Stimulated activated CD8-positive, alpha-beta memory T cell treated with anti-CD3 and anti-CD28 coated beads, Interleukin-2, amount 100 ng/mL, for 48 hours (primary cell): ENCODE measurements at regions not wholly inside any gene's neighbourhood (a gene's known extent, or its start where the extent isn't known, plus 50 kb on each side); places are given as distances from the start of the nearest gene placed in this dataset.
"Not testable (repeated sequence)": the region's sequence is repeated elsewhere in the genome, so short reads cannot be mapped to it uniquely, and the experiment has no call there.

ENCODE experiments used
- DNase-seq, 2 donors: peaks; one replicate each; pipeline ENCODE4 v3.0.0-alpha.2; 2020; ENCODE audit warnings: low read depth in 2 of 2

DNA sequence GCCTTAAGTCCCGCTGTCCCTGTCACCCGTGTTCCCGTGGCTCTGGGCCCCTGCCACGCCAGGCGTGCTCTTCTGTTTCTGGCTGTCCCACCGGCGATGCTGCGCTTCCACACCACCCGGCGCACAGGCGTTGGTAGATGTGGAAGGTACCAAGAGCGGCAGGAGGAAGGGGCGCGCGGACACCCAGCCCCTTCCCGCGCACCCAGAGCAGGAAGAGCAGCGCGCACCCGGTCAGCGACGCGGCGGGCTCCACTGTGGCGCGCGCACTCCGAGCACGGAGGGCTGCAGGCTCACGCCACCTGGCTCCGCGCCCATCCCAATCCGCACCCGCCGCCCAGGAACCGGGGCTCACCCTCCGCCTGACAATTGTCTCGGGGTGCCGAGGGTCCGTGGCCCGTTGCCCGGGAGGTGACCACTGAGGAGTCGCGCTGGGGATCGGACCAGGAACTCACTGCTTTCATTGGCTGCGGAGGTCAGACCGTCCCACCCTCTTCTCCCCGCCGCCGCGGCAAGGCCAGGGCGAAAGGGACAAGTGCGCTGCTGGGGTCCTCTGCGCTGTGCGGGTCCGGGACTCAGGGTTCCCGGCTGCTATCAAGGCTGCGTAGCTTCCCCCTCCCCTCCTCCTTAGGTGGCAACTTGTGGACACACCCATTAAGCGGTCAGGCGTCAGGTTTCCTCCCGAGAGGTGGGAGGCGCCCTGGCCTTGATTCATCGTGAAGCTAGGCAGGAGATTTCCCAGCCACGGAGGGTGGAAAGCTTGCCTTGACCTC is 121.6 kb upstream of the ZNF92 start:
- DNase-seq = peak in 1 of 2 donors; percentile 20

- no peak for DNase-seq
Measured at GRCh38 chr7:65250697-65251395, 122.8 kb upstream of the ZNF92 start.

DNA sequence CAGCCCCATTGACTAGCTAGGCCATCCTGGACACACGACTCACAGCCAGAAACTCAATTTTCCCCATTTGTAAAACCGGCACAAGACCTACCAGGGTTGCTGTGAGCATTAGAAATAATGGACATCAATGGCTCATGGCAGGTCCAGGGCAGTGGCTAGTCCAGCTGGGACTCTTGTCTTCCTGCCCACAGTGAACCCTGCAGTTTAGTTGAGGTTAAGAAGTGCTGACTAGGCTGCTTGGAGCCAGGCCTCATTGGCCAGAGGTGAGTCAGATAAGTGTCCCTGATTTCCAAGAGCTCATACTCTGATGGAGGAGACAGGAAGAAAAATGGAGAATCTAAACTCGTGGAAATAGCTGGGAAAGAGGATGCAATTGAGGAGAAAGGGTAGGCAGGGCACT is 123.4 kb upstream of the ZNF92 start:
- DNase-seq = no peak

GRCh38 chr7:65247491-65247890 is 126.2 kb upstream of the ZNF92 start:
- no peak for DNase-seq

GRCh38 chr7:65239707-65240352 is 133.8 kb upstream of the ZNF92 start:
- DNase-seq = no peak

DNA sequence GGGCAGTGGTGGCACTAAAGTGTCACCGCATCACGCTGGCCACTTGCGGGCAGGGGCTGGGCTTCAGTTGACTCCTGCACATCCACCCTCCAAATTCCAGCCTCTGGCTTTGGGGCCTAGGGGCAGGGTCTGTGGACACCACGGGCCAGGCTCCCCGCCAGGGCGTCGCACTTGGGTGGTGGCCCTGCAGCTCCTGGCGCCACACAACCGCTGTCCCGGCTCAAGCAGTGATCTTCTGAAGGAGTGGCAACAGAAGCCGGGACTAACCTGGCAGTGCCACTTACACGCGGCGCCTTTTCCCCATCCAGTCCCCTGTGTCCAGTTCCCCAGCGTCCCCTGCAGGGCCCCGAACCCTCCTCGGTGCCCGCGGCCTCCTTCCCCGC is 134.3 kb upstream of the ZNF92 start:
- DNase-seq = no peak

DNA sequence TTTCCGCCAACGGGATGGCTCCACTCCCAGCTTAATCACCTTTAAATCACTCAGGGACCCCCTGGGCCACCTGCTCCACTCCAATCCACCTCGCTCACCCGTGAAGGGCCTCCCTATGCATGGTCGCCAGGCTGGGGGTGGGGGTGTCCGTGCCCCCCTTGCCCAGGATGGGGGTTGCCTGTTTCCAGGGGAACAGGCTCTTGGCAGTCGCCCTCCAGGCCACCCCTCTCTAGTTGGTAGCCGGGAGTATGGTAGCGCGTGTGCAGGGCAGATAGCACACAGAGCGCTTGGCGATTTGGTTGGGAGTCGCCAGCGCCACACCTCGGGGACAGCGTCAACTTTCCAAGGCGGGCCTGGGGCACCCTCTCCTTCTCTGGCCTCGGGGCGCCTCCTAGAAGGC is 134.9 kb upstream of the ZNF92 start:
- DNase-seq = no peak

DNA sequence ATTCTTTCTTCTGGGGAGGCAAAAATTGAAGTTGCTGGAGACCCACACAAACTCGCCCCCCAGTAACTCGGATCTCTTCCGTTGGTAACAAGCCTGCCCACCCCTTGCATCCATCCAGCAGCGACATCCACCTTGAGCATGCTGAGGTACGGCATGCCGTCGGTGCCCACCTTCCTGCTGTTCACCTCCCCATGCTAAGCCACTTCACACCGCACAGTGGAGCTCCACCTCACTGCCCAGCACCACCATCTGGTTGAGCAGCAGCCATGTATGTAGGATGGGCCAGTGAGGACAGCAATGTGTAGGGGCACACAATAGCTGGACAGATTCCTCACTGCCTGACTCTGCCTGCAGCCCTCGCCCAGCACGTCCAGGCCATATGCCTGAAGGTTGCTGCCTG is 138.1 kb upstream of the ZNF92 start:
- DNase-seq = no peak

GRCh38 chr7:65233409-65234034 is 140.1 kb upstream of the ZNF92 start:
- DNase-seq = no peak

DNA sequence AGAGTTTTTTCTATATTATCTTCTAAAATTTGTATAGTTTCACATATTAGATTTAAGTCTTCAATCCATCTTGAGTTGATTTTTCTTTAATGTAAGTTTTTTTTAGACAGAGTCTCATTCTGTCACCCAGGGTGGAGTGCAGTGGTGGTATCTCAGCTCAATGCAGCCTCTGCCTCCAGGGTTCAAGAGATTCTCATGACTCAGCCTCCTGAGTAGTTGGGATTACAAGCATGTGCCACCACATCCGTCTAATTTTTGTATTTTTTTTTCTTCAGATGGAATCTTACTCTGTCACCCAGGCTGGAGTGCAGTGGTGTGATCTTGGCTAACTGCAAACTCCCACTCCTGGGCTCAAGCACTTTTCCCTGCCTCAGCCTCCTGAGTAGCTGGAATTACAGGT is 143.4 kb upstream of the ZNF92 start:
- DNase-seq = no peak

GRCh38 chr7:65225422-65226006 is 148.1 kb upstream of the ZNF92 start:
- DNase-seq = no peak

GRCh38 chr7:65222655-65223054 is 151.0 kb upstream of the ZNF92 start:
- DNase-seq = no peak

GRCh38 chr7:65221683-65222082 is 152.0 kb upstream of the ZNF92 start:
- no peak for DNase-seq

GRCh38 chr7:65219623-65220022 is 154.0 kb upstream of the ZNF92 start:
- no peak for DNase-seq

GRCh38 chr7:65216469-65216868 is 157.2 kb upstream of the ZNF92 start:
- DNase-seq = peak; percentile 16 to 32

GRCh38 chr7:65213260-65213659 is 160.4 kb upstream of the ZNF92 start:
- not testable (repeated sequence) for DNase-seq

GRCh38 chr7:65199221-65199620 is 174.4 kb upstream of the ZNF92 start:
- not testable (repeated sequence) for DNase-seq

DNA sequence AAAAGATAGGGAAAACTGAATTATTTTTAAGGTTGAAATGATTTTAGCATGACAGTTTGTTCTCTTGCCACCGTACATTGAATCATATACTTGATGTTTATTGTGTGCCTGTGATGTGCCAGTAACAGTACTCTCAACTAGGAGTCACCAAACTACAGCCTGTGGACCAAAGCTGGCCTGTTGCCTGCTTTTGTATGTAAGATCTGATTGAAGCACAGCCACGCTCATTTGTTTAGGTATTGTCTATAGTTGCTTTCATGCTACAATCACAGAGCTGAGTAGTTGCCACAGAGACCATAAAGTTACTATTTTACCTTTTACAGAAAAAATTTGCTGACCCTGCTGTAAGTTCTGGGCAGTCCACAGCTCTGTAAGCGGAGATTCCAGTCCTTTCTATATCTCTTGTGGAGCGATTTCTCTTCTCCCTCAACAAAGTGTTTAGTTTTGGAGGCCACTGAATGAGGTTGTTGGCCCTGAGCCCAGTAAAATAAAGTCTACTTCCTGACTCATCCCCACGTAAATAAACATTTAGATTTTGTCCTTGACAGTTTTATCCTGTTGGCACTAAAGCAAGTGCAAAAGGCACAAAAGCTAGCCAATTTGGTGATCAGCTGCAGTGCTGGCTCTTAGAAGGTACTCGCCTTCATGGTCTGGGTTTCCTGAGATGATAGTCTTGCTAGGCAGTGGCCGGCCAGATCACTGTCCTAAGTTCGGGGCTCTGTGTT is 180.2 kb upstream of the ZNF92 start:
- not testable (repeated sequence) for DNase-seq

GRCh38 chr7:65177041-65177440 is 170.6 kb upstream of the ERV3-1 start:
- DNase-seq = not testable (repeated sequence)

DNA sequence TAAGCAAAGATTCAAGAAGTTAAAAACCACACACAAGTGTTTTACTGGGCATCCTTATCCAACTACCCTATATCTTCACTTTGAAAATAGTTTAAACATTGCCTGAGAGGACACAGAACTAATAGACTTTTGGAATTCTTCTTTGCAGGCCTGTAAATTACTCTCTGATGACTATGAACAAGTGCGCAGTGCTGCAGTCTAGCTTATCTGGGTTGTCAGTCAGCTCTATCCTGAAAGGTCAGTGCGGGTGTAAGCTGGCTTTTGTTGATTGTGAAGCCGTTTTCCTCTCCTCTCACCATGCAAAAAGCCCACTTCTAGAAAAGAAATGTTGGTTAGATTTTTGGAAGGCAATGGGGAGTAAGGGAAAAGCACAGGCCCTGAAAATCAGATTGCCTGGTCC is 143.6 kb upstream of the ERV3-1 start:
- DNase-seq = not testable (repeated sequence)
